ENCODE measurements at regions not wholly inside any gene's neighbourhood (a gene's known extent, or its start where the extent isn't known, plus 50 kb on each side); places are given as distances from the start of the nearest gene placed in this dataset.

DNA sequence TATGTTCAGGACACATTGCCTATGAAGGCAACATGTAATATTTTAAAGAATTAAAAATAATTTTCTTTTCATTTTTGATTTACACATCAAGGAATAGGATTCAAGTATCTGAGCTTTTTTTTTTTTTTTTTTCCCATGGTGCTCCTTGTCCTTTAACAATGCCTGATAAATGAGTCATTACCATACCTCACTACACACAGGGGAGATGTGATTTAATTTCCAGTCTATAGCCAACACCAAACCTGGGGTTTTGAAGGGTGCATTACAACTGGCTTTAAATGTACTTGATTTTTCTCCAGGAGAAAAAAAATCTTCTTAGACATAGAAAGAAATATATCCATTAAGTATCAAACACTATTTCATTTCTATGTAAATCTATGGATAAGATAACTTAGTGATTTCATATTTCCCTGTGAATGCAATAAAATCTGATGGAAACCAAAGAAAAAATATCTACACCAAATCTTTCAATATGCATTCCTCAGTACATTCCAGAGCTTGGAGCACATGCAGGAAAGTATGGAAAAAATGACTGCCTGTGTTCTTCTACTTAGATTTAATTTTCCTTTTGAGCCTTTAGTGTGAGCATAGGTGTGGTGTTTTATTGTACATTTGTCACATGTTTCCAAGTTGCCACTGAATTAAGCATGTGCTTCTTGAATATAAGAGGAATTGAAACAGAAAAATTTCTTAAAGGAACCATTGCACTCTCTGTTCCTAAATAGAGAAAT lies 204.8 kb upstream of the MEOX2 start:
- no peaks in the 10 kb centered on the region for H3K9me3 ChIP-seq (replicated peaks)
- no peak for DNase-seq

DNA sequence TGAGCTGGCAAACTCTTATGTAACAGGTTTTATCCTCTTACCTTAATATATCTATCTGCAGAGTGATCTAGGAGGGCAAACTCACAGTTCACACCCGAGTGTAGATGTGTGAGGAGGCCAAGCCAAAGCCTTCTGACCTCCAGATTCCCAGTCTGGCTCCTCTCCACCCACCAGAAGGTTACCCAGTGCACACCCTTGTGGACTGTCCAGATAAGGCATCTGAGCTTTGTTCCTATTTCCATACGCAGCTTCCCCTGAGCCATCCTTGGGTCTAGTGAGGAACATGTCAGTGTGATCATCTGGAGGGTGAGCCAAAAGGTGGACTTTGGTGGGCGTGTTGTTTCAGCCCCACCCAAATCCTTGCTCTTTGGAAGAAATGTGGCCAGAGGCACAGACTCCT lies 203.0 kb upstream of the MEOX2 start:
- TF ChIP-seq CTCF (IDR thresholded peaks at IDR 0.05; ENCODE audit: borderline replicate concordance): peak; percentile 62
- intact Hi-C loops (cut with micrococcal nuclease): no loop called here
- H3K4me1 ChIP-seq: no peaks in the 10 kb centered on the region
- no peak for DNase-seq
- no peaks in the 10 kb centered on the region for H3K27me3 ChIP-seq (ENCODE audit: low read depth)
- H3K4me3 ChIP-seq: peak overlapping the region; percentile 28
- no peaks in the 10 kb centered on the region for H3K36me3 ChIP-seq
- peak overlapping the region; percentile 41 for H3K27ac ChIP-seq (replicated peaks)
- H3K9me3 ChIP-seq (replicated peaks): no peaks in the 10 kb centered on the region

More for the DNA sequence above, 204.8 kb upstream of the MEOX2 start:
- Histone ChIP-seq H3K36me3 (no peaks in the 10 kb centered on the region), H3K27me3 (ENCODE audit: low read depth) (no peaks in the 10 kb centered on the region), H3K27ac (replicated peaks) (no peak overlapping the region), H3K4me1 (no peaks in the 10 kb centered on the region), H3K4me3 (no peak overlapping the region)
- TF ChIP-seq CTCF (IDR thresholded peaks at IDR 0.05; ENCODE audit: borderline replicate concordance): no peak
- intact Hi-C loops (cut with micrococcal nuclease): no loop called here

DNA sequence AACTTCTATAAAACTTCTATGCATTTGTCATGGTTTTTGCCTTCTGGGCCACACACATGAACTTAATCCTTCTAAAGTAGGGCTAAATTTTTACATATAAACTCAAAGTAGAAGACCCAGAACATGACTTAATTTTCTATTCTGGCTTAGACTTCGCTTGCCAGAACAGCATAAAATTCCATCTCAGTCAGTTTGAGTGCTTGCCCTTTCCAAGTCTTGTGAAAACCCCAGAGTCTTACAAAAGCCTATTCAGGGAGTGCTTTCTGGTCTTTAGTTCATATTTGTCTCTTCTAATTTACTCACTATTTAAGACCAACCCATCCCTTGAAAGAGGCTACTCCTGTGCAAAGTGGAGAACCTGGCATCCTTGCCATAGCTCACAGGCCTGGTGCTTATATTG lies 201.6 kb upstream of the MEOX2 start:
- Histone ChIP-seq H3K36me3 (no peaks in the 10 kb centered on the region), H3K4me1 (no peaks in the 10 kb centered on the region), H3K27ac (replicated peaks) (no peak overlapping the region), H3K9me3 (replicated peaks) (no peaks in the 10 kb centered on the region), H3K27me3 (ENCODE audit: low read depth) (no peaks in the 10 kb centered on the region), H3K4me3 (no peak overlapping the region)
- intact Hi-C loops (cut with micrococcal nuclease): no loop called here
- DNase-seq: no peak
- TF ChIP-seq CTCF (IDR thresholded peaks at IDR 0.05; ENCODE audit: borderline replicate concordance): no peak

DNA sequence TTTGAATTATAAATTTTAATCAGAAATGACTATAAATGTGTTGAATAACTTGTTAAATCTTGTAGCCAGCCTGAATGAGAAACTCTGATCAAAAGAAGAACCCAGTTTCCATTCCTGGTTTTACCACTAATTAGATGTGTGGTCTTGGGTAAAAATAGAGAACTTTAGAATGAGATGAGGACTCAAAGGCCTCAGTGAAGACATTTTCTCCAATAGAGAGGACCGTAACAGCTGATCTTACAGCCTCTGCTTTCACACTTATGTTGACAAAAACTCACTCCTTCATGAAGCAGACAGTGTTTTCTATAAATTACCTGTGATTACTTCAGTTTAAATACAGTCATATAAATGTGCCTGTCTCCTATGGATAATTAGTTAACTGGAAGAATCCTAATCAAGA lies 200.1 kb upstream of the MEOX2 start:
- no peak overlapping the region for H3K27ac ChIP-seq (replicated peaks)
- no peaks in the 10 kb centered on the region for H3K27me3 ChIP-seq (ENCODE audit: low read depth)
- H3K4me1 ChIP-seq: no peaks in the 10 kb centered on the region
- H3K4me3 ChIP-seq: no peak overlapping the region
- H3K9me3 ChIP-seq (replicated peaks): peaks cover 6% of the 10 kb centered on the region
- intact Hi-C loops (cut with micrococcal nuclease): no loop called here
- no peak for TF ChIP-seq CTCF (IDR thresholded peaks at IDR 0.05; ENCODE audit: borderline replicate concordance)
- DNase-seq: no peak
- no peaks in the 10 kb centered on the region for H3K36me3 ChIP-seq

GRCh38 chr7:15885678-15886077 lies 199.2 kb upstream of the MEOX2 start:
- no peak for TF ChIP-seq CTCF (IDR thresholded peaks at IDR 0.05; ENCODE audit: borderline replicate concordance)
- intact Hi-C loops (cut with micrococcal nuclease): no loop called here
- H3K9me3 ChIP-seq (replicated peaks): peaks cover 15% of the 10 kb centered on the region
- H3K4me1 ChIP-seq: no peaks in the 10 kb centered on the region
- no peak overlapping the region for H3K4me3 ChIP-seq
- H3K27me3 ChIP-seq (ENCODE audit: low read depth): no peaks in the 10 kb centered on the region
- no peak for DNase-seq
- H3K36me3 ChIP-seq: no peaks in the 10 kb centered on the region
- H3K27ac ChIP-seq (replicated peaks): no peak overlapping the region
